Activated T-cell treated with anti-CD3 and anti-CD28 coated beads for 48 hours (primary cell): ENCODE measurements at regions not wholly inside any gene's neighbourhood (a gene's known extent, or its start where the extent isn't known, plus 50 kb on each side); places are given as distances from the start of the nearest gene placed in this dataset.

Source experiments
- DNase-seq: peaks from one replicate; pipeline ENCODE4 v3.0.0-alpha.2; 2020; ENCODE audit warnings: low read depth

GRCh38 chr5:89036704-89037489 lies 153.9 kb upstream of the MEF2C start:
- no peak for DNase-seq

GRCh38 chr5:89036166-89036565 lies 153.2 kb upstream of the MEF2C start:
- DNase-seq = no peak

- no peak for DNase-seq
Measured at GRCh38 chr5:89034588-89034987, 151.6 kb upstream of the MEF2C start.

DNA sequence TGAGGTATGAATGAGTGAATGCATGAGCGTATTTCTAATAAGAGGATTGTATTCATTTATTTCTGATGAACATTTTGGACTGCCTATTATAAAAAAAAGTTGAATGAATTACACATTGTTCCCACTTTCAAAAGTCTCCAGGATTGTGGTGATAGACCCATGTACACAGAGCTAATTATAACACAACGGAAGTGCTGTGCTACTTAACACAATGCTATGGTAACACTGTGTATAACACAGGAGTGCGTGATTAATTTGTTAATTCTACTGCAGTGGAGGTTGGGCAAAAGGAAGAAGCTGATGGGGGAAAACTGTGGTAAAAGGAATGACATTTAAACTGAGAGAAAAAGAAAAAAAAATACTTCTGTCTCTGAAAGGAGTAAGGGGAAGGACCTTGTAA lies 147.8 kb upstream of the MEF2C start:
- DNase-seq = no peak

GRCh38 chr5:89028595-89029285 lies 145.8 kb upstream of the MEF2C start:
- DNase-seq = no peak

DNA sequence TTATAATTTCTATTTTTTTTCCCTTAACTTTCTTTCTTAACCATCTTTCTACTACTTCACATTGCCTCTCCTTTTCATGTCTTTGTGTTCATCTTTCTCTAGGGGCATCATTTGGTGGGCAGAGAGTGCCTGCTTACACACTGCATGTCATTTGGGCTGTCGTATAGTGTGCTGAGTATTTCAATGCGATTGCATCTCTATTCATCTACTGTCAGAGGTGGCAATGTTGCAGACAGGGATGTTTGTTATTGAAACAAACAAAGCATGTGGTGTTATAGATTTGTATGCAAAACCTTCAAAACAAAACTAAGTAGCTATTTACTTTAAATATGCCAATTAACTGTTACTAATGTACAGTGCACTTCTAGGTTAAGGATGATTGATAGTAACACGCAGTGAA lies 141.1 kb upstream of the MEF2C start:
- DNase-seq = no peak

DNA sequence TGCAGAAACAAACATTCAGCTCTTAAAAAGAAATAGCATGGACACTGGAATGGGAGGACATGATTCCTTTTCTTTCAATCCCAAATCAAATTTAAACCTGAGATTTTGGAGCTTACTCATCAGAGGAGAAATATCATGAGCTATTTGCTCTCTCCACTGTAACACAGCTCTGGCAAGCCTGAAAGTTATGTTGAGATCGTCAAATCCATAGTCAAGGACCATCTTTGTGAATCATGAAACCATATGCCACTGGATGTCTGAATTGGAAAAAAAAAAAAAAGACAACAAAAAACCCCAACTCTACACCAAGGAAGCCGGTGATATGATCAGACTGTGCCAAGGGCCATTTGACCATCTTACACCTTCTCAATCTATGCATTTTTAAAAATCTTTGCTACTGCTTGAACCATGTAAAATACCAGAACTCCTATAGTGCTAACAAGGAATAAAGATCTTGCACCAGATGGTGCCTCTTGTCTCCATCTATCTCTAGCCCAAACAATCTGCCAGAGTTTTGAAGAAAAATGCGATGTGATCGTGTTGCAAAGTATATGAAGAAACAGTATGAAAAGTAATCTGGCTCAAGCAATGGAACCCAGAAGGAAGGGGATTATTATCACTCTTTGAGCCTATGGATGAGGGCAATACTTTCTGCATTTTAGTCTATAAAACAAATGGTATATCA lies 138.1 kb upstream of the MEF2C start:
- DNase-seq = no peak

- DNase-seq = no peak
Measured at GRCh38 chr5:89016741-89017303, 133.8 kb upstream of the MEF2C start.

- no peak for DNase-seq
Measured at GRCh38 chr5:89015409-89015808, 132.4 kb upstream of the MEF2C start.

DNA sequence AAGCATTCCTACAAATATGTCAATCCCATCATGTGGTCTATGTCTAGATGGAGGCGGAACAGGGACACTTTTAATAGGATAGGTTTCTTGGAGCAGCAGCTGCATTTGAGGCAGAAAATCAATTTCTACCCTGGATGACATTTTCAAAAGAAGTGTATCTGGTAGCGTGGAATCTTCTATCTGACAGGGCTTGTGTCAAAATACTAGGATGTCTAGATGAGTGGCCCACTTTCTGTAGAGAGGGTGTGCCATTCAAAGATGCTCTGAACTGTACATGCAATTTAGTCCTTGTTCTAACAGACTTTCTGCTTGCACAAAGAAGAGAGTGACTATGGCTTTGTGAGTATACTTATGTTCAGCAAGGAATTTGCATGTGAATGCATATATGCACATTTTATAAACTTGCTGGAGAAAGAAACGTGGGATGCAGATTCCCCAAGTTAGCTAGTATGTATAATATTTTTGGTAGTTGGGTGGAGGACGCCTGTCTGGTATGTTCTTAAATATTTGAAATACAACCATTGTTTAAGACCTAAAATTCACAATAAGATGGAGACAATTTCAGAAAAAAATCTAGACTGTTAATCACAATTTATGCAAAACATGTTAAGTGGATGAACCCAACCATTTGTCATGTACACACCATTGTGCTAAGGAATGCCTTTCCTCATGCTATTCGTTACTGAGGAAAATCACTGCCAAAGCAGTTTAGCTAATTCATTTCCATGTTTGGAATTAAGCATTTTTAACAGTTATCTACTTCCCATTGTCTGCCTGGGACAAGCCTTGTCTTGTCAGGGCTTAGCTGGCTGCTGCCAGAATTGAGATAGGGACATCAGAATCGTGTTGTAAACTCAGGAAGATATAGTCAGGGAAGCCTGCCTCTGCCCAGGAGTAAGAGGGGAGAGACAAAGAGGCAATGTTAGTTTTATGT lies 129.1 kb upstream of the MEF2C start:
- no peak for DNase-seq

DNA sequence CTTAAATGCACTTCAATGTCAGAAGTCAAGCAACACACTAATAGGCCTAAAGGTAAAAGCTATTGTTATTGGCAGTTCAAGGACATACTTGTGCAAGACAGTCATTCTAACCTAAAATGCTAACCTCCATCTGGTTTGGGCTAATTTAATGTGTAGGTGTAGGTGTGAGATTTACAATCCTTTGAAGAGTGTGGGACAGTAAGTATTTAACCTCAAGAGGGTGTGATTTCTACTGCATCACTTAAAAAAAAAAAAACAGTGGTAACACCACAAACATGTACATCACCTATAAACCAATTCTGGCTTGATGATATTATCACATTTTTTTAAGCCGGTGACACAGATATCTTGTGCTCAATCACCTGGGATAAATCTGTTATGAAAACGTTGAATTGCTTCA lies 127.5 kb upstream of the MEF2C start:
- DNase-seq = no peak

DNA sequence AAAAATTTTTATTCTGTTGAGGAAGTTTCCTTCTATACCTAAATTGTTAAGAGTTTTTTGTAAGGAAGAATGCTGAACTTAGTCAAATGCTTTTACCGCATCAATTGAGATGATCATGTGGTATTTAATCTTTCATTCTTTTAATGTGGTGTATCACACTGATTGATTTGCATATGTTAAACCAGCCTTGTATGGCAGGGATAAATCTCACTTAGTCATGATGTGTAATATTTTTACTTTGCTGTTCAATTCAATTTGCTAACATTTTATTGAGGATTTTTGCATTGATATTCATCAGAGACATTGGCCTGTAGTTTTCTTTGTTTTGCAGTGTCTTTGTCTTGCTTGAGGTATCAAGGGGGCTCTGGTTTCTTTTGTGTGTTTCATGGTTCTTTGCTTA lies 125.3 kb upstream of the MEF2C start:
- DNase-seq = no peak

- DNase-seq = no peak
Measured at GRCh38 chr5:89005990-89006389, 123.0 kb upstream of the MEF2C start.

GRCh38 chr5:89004379-89004778 lies 121.4 kb upstream of the MEF2C start:
- DNase-seq = no peak

DNA sequence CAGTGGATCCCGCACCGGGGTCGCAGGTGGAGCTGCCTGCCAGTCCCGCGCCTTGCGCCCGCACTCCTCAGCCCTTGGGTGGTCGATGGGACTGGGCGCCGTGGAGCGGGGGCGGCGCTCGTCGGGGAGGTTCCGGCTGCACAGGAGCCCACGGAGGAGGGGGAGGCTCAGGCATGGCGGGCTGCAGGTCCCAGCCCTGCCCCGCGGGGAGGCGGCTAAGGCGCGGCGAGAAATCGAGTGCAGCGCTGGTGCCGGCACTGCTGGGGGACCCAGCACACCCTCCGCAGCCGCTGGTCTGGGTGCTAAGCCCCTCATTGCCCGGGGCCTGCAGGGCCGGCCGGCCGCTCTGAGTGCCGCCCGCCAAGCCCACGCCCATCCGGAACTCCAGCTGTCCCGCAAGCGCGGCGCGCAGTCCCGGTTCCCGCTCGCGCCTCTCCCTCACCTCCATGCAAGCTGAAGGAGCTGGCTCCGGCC lies 120.6 kb upstream of the MEF2C start:
- no peak for DNase-seq

DNA sequence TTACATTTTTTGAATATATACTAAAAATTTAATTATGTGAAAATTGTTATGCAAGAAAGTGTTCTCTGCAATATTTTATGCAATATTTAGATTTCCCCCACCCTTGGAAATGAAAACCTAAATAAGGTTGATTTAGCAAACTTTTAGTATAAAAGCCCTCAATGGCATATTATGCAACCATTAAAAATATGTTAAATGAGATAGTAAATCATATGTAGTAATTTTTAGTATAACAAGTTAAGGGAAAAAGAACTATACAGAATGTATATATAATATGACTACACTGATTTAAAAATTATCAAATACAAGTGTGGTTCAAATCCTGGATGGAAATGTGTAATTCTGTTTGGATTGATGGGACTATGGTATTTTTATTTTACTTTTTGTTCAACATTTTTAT lies 116.9 kb upstream of the MEF2C start:
- DNase-seq = no peak

- DNase-seq = no peak
Measured at GRCh38 chr5:88997937-88998336, 115.0 kb upstream of the MEF2C start.

GRCh38 chr5:88984040-88984439 lies 101.1 kb upstream of the MEF2C start:
- DNase-seq = no peak

GRCh38 chr5:88979726-88980125 lies 96.7 kb upstream of the MEF2C start:
- no peak for DNase-seq

GRCh38 chr5:88979244-88979643 lies 96.3 kb upstream of the MEF2C start:
- DNase-seq = no peak

DNA sequence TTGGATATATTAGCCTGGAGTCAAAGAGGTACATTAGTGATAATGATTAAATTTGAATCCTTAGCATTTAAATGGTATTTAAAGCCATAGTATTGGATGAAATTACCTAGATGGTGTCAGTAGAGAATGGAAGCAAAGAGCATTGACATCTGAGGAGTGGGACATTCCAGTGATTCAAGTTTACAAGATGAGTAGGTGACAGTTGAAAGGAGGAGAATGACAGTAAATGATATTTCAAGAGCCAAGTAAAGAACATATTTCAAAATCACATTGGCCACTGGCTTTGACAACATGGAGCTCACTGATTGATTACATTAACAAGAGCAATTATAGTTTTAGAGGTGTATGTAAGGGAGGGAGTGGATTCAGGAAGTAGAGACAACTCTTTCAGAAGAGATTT lies 93.9 kb upstream of the MEF2C start:
- no peak for DNase-seq
